ENCODE measurements at regions not wholly inside any gene's neighbourhood (a gene's known extent, or its start where the extent isn't known, plus 50 kb on each side); places are given as distances from the start of the nearest gene placed in this dataset.

- no TSS peak for BruUV-seq (replicated peaks)
- Mint-ChIP-seq H3K36me3 (ENCODE audit: insufficient read depth, unreplicated experiment) (no peaks in the 10 kb centered on the region), H3K27me3 (ENCODE audit: unreplicated experiment) (no peaks in the 10 kb centered on the region), H3K9me3 (ENCODE audit: low read depth, unreplicated experiment) (peaks cover 9% of the 10 kb centered on the region), H3K4me1 (ENCODE audit: low read depth, unreplicated experiment) (no peaks in the 10 kb centered on the region), H3K4me3 (ENCODE audit: low read depth, unreplicated experiment) (no peak overlapping the region), H3K27ac (ENCODE audit: unreplicated experiment) (no peak overlapping the region)
- CTCF ChIA-PET: no interaction called here
- TF ChIP-seq CTCF (IDR thresholded peaks at IDR 0.05; ENCODE audit: unreplicated experiment): no peak
- no peak for DNase-seq
- intact Hi-C loops (cut with micrococcal nuclease; ENCODE audit: unreplicated experiment): no loop called here
Measured at GRCh38 chr6:66128656-66129055, 421.6 kb upstream of the EYS start.

- no peak overlapping the region for H3K4me3 Mint-ChIP-seq (ENCODE audit: low read depth, unreplicated experiment)
- intact Hi-C loops (cut with micrococcal nuclease; ENCODE audit: unreplicated experiment): no loop called here
- no peaks in the 10 kb centered on the region for H3K36me3 Mint-ChIP-seq (ENCODE audit: insufficient read depth, unreplicated experiment)
- H3K9me3 Mint-ChIP-seq (ENCODE audit: low read depth, unreplicated experiment): peaks cover 9% of the 10 kb centered on the region
- H3K4me1 Mint-ChIP-seq (ENCODE audit: low read depth, unreplicated experiment): no peaks in the 10 kb centered on the region
- no peak overlapping the region for H3K27ac Mint-ChIP-seq (ENCODE audit: unreplicated experiment)
- no peak for TF ChIP-seq CTCF (IDR thresholded peaks at IDR 0.05; ENCODE audit: unreplicated experiment)
- no peaks in the 10 kb centered on the region for H3K27me3 Mint-ChIP-seq (ENCODE audit: unreplicated experiment)
- no peak for DNase-seq
- BruUV-seq (replicated peaks): no TSS peak
- CTCF ChIA-PET: no interaction called here
Measured at GRCh38 chr6:66128243-66128642, 421.2 kb upstream of the EYS start.

GRCh38 chr6:66127061-66127460, 420.0 kb upstream of the EYS start:
- Mint-ChIP-seq H3K9me3 (ENCODE audit: low read depth, unreplicated experiment) (peaks cover 10% of the 10 kb centered on the region), H3K27me3 (ENCODE audit: unreplicated experiment) (no peaks in the 10 kb centered on the region), H3K4me3 (ENCODE audit: low read depth, unreplicated experiment) (no peak overlapping the region), H3K36me3 (ENCODE audit: insufficient read depth, unreplicated experiment) (no peaks in the 10 kb centered on the region), H3K27ac (ENCODE audit: unreplicated experiment) (no peak overlapping the region), H3K4me1 (ENCODE audit: low read depth, unreplicated experiment) (no peaks in the 10 kb centered on the region)
- no peak for TF ChIP-seq CTCF (IDR thresholded peaks at IDR 0.05; ENCODE audit: unreplicated experiment)
- no peak for DNase-seq
- intact Hi-C loops (cut with micrococcal nuclease; ENCODE audit: unreplicated experiment): no loop called here
- no TSS peak for BruUV-seq (replicated peaks)
- CTCF ChIA-PET: no interaction called here

GRCh38 chr6:66126358-66126757, 419.3 kb upstream of the EYS start:
- intact Hi-C loops (cut with micrococcal nuclease; ENCODE audit: unreplicated experiment): no loop called here
- DNase-seq: no peak
- no peak for TF ChIP-seq CTCF (IDR thresholded peaks at IDR 0.05; ENCODE audit: unreplicated experiment)
- BruUV-seq (replicated peaks): no TSS peak
- Mint-ChIP-seq H3K4me1 (ENCODE audit: low read depth, unreplicated experiment) (no peaks in the 10 kb centered on the region), H3K27ac (ENCODE audit: unreplicated experiment) (no peak overlapping the region), H3K4me3 (ENCODE audit: low read depth, unreplicated experiment) (no peak overlapping the region), H3K27me3 (ENCODE audit: unreplicated experiment) (no peaks in the 10 kb centered on the region), H3K36me3 (ENCODE audit: insufficient read depth, unreplicated experiment) (no peaks in the 10 kb centered on the region), H3K9me3 (ENCODE audit: low read depth, unreplicated experiment) (peaks cover 8% of the 10 kb centered on the region)
- CTCF ChIA-PET: no interaction called here

GRCh38 chr6:66103954-66104353, 396.9 kb upstream of the EYS start:
- no peaks in the 10 kb centered on the region for H3K27me3 Mint-ChIP-seq (ENCODE audit: unreplicated experiment)
- BruUV-seq (replicated peaks): no TSS peak
- H3K4me3 Mint-ChIP-seq (ENCODE audit: low read depth, unreplicated experiment): no peak overlapping the region
- no peak for DNase-seq
- H3K27ac Mint-ChIP-seq (ENCODE audit: unreplicated experiment): no peak overlapping the region
- intact Hi-C loops (cut with micrococcal nuclease; ENCODE audit: unreplicated experiment): no loop called here
- H3K4me1 Mint-ChIP-seq (ENCODE audit: low read depth, unreplicated experiment): no peaks in the 10 kb centered on the region
- H3K36me3 Mint-ChIP-seq (ENCODE audit: insufficient read depth, unreplicated experiment): no peaks in the 10 kb centered on the region
- CTCF ChIA-PET: no interaction called here
- no peak for TF ChIP-seq CTCF (IDR thresholded peaks at IDR 0.05; ENCODE audit: unreplicated experiment)
- peaks cover 22% of the 10 kb centered on the region for H3K9me3 Mint-ChIP-seq (ENCODE audit: low read depth, unreplicated experiment)

All from Calu3 (cell line).